ENCODE measurements at regions not wholly inside any gene's neighbourhood (a gene's known extent, or its start where the extent isn't known, plus 50 kb on each side); places are given as distances from the start of the nearest gene placed in this dataset.

DNA sequence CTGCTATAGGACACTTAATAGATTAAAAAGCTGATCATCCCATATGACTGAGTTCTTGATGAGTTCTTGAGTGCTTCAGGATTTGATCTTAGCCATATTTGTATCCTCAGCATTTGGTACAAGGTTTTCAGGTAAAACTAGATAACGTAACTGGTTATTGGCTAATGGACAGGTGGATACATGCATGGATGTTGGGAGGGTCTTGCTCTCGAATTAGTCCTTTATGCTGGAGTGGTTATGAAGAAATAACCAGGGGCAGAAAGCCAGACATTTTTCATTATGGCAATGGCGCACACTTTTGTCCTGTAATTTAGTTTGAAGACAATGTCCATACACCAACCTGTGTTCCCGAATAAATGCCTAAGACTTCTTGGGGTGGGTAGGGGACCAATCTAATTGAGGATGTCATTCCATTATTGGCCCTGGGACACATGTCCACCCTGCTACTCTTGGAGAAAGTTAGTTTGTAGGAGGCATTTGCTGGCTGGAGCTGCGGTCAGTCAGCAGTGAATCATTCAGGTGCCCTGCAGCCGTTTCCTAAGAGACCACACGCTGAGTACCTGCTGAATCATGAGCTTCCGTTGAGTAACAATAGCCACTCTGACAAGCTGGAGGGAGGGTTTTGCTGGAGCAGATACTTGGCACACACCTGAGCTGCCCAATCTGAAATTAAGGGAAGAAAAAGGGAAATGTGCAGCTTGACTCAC lies 194.4 kb downstream of the FOXA2 start (continued):
- no peak for TF ChIP-seq NANOG (IDR thresholded peaks at IDR 0.05; ENCODE audit: insufficient read depth, low read depth, low read length, poor library complexity, severe bottlenecking)
- TF ChIP-seq, protein P1, sequence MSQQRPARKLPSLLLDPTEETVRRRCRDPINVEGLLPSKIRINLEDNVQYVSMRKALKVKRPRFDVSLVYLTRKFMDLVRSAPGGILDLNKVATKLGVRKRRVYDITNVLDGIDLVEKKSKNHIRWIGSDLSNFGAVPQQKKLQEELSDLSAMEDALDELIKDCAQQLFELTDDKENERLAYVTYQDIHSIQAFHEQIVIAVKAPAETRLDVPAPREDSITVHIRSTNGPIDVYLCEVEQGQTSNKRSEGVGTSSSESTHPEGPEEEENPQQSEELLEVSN (IDR thresholded peaks at IDR 0.05), result no peak
- TF ChIP-seq RFX5 (IDR thresholded peaks at IDR 0.05; ENCODE audit: borderline replicate concordance, low read depth, low read length), result no peak
- no peak for TF ChIP-seq EGR1 (IDR thresholded peaks at IDR 0.05; ENCODE audit: borderline replicate concordance, low read depth, low read length)
- TF ChIP-seq TBP (IDR thresholded peaks at IDR 0.05; ENCODE audit: low read depth, low read length), result no peak
- TF ChIP-seq CHD2 (IDR thresholded peaks at IDR 0.05; ENCODE audit: low read length), result no peak
- no peak for TF ChIP-seq FOSL1 (IDR thresholded peaks at IDR 0.05; ENCODE audit: insufficient read depth, low read depth, low read length)

Measured in H1 (cell line).